ENCODE measurements at regions not wholly inside any gene's neighbourhood (a gene's known extent, or its start where the extent isn't known, plus 50 kb on each side); places are given as distances from the start of the nearest gene placed in this dataset.
A peak's percentile ranks its signal among the peaks of the same experiment; 100 is the strongest.

DNA sequence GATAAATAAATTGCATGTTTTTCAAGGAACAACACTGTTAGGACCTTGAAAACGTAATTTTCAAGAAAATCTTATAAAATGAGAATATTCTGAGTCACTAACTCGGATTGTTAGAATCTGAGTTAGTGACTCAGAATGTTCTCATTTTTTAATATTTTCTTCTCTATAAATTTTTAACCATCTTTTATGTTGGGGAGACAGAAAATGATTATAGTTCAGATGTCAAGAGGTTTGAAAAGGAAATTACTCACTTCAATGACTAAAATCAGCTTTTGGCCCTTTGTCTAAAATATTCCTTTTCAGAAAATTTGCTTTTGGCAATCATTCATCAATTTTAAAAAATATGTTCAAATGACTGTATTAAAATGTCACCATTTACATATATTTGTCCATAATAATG is 264.2 kb upstream of the EDNRB start:
- ATAC-seq (no peak), DNase-seq (ENCODE audit: low spot score) (no peak)
- intact Hi-C loops (cut with DNase I): no loop called here

DNA sequence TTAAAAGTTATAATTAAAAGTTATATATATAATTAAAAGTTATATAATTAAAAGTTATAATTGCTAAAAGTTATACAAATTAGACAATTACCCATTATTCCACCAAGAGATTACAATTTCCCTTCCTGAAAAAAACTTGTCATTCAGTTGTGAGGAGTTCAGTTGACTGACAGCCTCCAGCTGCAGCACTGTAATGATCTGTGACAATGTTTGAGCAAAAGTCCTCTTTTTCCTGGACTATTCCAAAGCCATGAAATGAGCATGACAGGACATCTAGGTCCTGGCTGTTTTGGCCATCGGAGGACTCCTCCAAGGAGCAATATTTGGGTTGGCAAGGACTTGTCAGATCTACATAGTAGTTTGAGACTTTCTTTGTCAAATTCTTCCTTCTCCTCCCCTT is 258.7 kb upstream of the EDNRB start:
- intact Hi-C loops (cut with DNase I): no loop called here
- ATAC-seq: no peak

DNA sequence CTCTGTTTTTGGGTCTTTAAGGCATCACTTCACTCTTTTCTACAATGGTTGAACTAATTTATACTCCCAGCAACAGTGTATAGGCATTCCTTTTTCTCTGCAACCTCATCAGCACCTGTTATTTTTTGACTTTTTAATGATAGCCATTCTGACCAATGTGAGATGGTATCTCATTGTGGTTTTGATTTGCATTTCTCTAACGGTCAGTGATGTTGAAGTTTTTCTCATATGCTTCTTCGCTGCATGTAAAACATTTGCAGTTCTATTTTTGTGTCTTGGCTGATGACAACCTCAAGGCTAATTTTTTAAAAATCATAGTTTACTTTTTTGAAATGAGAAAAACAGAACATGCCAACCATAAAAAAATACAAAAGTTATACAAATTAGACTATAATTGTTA is 258.2 kb upstream of the EDNRB start:
- intact Hi-C loops (cut with DNase I): no loop called here
- DNase-seq (ENCODE audit: low spot score) (no peak), ATAC-seq (no peak)

More for the DNA sequence above, 258.7 kb upstream of the EDNRB start:
- DNase-seq (ENCODE audit: low spot score): no peak

DNA sequence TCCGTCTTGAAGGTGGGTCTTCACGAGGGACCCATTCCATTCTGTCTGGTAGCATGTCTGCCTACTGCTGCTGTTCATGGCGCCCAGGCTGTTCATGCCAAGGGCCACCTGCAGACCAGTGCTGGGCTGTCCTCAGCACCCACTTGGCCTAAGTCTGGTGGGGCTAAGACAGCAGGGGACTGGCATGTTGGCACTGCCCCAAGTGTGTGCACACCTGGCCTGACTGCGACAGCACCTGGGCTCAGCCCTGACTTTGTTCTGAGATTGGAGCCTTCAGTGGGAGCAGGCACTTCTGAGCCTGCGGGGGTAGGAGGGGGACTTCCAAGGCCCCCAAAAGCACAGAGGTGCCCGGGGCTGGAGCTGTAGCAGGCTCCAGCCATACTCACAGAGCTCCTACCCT is 250.8 kb upstream of the EDNRB start:
- ATAC-seq (no peak), DNase-seq (ENCODE audit: low spot score) (no peak)
- intact Hi-C loops (cut with DNase I): no loop called here

DNA sequence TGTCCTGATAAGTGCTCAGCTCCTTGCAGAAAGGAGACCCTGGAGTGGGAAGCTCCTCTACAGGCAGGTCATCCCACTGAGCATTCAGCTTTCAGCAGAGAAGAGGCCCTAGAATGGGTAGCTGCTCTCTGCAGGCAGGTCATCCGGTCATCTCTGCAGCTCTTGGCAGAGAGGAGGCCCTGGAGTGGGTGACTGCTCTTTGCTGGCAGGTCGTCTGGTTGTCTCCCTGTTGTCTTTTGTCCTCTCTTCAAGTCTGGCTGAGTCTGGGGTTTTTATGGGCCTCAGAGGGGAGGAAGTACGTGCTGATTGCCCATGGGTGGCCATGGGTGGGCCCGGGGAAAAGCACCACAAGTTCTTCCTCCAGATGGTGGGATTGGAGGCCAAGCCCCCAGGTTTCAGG is 250.3 kb upstream of the EDNRB start:
- no peak for DNase-seq (ENCODE audit: low spot score)
- intact Hi-C loops (cut with DNase I): no loop called here
- no peak for ATAC-seq

DNA sequence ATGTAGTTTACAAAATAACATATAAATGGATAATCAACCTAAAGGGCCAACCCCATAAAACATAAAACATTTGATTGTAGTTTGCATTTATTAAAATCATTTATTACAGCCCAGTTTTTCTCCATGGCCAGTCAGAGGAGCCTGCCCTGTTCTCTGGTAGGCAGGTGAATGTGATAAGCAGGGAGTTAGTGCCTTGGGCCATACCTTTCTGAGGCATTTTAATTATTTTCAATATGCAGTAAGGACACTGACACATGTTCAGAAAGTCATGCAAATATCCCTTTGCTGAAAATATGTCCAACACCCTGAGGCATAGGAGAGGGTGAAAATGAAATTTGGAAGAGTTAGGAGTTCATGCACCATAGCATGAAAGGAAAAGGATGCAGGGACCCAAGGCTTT is 242.6 kb upstream of the EDNRB start:
- intact Hi-C loops (cut with DNase I): no loop called here

DNA sequence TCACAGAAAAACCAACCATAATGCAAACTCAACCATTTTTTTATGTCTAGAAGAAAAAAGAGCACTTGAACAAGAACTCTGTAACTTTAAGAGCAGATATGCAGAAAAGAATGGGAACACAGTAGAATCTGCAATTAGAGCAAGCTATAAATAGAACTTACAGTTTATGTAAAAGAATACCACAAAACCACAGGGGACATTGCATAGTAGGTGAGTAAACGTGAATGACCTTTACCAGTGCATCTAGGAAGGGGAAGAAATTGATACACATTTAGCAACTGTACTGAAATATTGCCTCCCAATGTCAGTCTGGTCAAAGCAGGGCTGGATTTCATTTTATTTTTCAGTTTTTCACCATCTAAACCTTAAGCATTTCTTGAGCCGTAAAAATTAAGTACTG is 242.2 kb upstream of the EDNRB start:
- intact Hi-C loops (cut with DNase I): no loop called here
- DNase-seq (ENCODE audit: low spot score) (no peak), ATAC-seq (no peak)

More for the DNA sequence above, 242.6 kb upstream of the EDNRB start:
- no peak for DNase-seq (ENCODE audit: low spot score)
- no peak for ATAC-seq

DNA sequence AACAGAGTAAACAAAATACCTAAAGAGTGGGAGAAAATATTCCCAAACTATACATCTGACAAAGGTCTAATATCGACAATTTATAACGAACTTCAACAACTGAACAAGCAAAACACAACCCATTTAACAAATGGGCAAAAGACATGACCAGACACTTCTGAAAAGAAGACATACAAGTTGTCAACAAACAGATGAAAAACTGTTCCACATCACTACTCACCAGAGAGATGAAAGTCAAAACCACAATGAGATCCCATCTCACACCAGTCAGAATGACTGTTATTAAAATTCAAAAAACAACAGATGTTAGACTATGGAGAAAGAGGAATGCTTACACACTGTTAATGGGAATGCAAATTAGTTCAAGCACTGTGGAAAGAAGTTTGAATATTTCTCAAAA is 233.8 kb upstream of the EDNRB start:
- intact Hi-C loops (cut with DNase I): no loop called here
- no peak for DNase-seq (ENCODE audit: low spot score)
- ATAC-seq: no peak

DNA sequence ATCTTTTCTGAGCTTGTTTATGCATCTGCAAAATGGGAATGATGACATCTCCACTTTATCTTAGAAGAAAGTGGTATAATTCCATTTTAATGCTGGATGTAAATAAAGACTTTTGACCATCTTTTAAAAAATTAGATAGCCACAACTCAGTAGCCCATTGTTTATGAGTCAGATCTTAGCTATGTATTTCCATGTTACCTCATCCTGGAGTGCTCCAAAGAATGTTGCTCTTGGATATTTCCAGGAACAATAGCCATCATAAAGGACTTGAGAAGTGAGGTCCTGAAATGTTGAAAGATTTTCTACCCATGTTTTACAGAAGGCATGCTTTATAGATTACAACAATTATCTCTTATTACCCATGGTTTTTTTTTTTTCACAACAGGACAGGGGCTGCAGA is 229.3 kb upstream of the EDNRB start:
- DNase-seq (ENCODE audit: low spot score): no peak
- no peak for ATAC-seq
- intact Hi-C loops (cut with DNase I): no loop called here

DNA sequence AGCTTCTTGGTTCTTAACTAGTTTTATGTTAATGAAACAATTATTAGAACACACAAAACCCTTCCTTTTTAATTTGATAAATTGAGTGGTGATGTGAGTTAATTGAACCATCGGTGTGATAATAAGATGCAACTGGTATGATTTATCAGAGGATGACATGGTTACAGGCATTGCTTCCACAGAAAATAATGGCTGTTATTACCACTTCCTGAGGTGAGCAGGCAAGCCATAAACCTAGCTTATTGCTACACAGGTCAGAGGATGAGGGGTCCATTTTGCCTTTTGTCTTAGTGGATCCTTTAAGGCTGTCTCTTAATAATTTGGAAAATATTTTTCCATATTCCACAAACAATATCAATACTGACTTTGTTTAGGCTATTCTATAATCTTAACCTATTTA is 226.6 kb upstream of the EDNRB start:
- no peak for DNase-seq (ENCODE audit: low spot score)
- ATAC-seq: no peak
- intact Hi-C loops (cut with DNase I): no loop called here

DNA sequence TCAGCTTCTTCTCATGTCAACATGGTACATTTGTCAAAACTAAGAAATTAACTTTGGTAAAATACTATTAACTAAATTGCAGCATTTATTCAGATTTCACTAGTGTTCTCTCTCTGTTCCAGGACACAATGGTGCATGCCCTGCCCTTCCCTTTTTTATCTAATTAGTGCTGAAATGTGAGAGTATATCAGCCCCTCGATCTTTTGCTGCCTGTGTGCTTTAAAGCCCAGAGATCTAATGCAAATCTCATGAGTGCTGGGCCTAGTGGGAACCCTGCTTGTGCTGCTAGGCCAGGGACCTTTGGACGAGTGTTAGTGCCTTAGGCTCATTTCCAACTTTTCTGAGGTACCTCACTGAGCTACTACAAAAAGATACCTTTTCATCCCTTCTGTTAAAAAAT is 221.1 kb upstream of the EDNRB start:
- intact Hi-C loops (cut with DNase I): no loop called here
- no peak for DNase-seq (ENCODE audit: low spot score)
- ATAC-seq: no peak

DNA sequence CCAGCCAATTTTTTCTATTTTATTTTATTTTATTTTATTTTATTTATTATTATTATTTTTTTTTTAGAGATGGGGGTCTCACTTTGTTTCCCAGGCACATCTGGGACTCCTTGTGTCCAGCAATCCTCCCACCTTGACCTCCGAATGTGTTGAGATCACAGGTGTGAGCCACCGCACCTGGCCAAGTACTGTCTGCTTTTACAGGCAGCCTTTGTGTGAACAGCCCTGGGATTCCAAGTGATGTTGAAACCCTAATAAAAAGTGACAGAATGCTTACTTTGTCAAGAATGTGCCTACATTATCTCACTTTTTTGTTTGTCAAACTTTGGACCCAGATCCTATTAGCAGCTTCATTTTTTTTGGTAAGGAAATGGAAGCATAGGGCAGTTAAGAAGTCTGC is 220.1 kb upstream of the EDNRB start:
- intact Hi-C loops (cut with DNase I): no loop called here
- ATAC-seq (no peak), DNase-seq (ENCODE audit: low spot score) (no peak)

DNA sequence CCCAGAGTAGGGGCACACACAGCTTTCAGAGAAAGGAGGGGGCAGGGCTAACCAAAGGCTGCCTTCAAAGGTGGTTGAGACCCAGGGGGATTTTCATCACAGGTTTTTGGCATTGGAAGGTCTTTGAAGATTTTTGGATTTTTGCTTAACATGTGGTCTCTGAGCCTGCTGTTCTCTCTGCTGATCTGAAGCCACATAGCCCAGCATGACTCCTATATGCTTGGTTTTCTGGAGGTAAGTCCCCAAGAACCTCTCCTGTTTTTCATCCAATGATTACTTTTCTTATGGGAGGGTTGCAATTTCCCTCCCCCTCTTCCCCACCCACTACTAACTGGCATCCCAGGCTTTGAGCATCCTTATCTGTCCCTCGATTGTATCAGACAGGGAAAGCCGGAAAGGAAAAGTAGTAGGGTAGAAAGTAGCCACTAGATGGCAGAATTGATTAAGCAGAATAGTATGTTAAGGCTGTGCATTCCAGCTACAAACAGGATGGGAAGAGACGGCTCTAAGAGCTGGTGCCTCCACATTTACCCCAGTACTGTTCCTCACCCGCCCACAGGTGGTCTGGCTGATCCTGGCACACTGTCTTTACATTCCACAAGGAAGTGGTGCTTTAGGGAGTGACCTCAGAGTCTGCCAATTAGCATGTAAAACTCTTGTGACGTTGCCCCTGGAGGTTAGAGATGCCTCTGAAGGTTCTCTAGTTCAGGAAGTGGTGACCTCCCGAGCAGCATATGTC is 218.9 kb upstream of the EDNRB start:
- ATAC-seq: peak; percentile 85
- DNase-seq (ENCODE audit: low spot score): no peak
- intact Hi-C loops (cut with DNase I): loop anchor here (2.0 kb wide), 1 partner anchor 841 kb away; no protein-coding TSS in a partner anchor

DNA sequence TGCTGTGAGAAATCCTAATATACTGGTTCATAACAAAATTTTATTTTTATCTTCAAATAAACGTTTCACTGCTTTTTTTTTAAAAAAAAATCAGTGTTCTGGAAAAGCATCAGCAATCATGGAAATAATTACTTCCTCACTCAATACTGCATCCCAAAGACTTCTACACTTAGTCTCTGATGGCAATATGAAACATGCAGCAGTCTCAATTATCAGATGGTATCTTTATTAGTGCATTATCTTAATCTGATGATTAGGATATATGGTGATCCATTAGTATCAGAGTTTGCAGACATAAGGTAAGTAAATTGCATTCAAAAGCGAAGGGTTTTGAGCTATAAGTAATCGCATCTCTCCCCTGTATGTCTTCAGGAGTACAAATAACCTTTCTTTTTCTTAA is 218.3 kb upstream of the EDNRB start:
- intact Hi-C loops (cut with DNase I): loop anchor here (2.0 kb wide), 1 partner anchor 842 kb away; no protein-coding TSS in a partner anchor
- ATAC-seq (no peak), DNase-seq (ENCODE audit: low spot score) (no peak)

DNA sequence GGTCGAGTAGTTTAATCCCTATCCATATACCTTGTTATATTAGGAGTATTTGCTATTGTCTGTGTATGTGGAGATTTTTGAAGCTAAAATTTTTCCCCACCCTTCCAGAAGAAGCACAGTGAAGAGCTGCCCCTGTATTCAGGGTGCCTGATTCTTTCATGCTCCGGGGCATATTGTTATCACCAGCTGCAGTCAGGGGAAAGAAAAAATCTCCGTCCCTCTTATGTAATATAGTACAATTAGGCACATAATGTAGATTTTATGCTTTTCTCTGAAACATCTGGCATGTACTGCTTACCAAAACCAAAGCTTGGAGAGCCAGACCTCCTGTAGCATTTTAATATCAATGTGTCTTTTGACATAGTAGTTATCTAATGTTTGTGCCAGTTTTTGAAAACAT is 214.9 kb upstream of the EDNRB start:
- ATAC-seq: no peak
- intact Hi-C loops (cut with DNase I): no loop called here

DNA sequence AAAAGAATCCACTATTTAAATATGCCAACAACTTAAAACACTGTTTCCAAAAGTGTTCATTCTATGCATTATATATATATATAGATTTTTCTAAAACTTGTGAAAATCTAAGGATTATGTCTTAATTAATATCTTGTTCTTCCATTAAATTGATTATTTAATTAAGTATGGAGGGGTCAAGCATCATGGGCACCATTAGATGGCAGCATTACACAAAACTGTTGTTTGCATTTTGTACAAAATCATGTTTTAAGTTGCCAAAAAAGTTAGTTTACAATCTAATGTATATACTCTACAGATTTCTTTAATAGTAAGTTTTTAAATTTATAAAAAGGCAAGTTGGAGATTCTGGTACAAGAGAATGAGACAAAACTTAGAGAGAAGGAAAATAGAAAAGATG is 213.2 kb upstream of the EDNRB start:
- no peak for DNase-seq (ENCODE audit: low spot score)
- intact Hi-C loops (cut with DNase I): no loop called here
- ATAC-seq: no peak

More for the DNA sequence above, 214.9 kb upstream of the EDNRB start:
- no peak for DNase-seq (ENCODE audit: low spot score)

DNA sequence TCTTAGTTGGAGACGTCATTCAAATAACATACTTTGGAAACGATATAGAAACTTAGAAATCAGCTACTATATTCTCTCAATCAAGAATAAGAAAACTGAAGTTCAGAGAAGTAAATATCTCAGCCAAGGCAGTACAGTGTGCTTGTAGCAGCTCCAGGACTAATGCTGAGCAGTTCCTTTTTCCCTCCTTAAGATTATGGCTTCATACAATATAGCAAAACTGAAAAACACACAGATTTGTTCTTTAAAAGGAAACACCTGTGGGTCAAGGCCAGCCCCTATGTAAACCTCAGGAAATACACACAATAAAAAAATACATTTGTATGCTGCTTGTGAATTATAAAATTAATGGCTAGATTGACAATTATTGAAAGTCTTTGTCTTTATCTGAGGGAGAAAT is 212.7 kb upstream of the EDNRB start:
- DNase-seq (ENCODE audit: low spot score): no peak
- intact Hi-C loops (cut with DNase I): no loop called here
- no peak for ATAC-seq

DNA sequence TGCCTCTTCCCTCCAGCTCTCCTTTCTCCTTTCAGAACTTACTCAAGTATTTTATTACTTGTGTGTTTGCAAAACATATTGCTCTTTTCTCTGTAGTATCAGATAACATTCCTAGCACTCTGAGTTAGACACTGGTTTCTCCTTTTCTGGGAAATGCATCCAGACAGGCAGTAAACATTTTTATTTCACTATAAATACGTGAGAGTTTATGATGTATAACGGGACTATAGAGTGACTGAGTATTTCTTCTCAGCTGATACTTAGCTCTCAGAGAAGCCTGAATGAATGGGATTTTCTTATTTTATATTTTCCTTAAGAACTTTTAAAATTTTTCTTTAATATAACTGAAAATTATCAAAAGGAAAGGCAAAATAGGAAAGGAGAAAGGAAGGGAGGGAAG is 211.2 kb upstream of the EDNRB start:
- DNase-seq (ENCODE audit: low spot score) (no peak), ATAC-seq (no peak)
- intact Hi-C loops (cut with DNase I): loop anchor here (10.0 kb wide), 1 partner anchor 355 kb away; no protein-coding TSS in a partner anchor

DNA sequence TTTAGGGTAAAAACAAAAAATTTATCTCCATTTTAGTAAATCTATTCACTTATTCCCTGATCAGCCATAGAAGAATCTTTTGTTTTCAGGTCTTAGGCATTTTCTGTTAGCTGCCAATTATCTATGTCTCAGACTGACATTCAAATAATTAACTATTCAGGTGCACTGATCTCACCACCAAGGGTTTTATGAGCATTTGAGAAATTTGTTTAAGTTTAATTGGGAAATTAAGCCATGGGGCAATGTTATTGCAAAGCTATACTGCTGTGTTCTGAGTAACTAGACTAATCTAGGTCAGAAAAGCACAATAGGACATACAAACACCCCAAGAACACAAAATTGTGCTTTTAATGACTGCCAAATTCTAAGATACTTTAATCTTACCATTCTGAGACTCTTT is 210.7 kb upstream of the EDNRB start:
- ATAC-seq: no peak
- DNase-seq (ENCODE audit: low spot score): no peak
- intact Hi-C loops (cut with DNase I): loop anchor here (10.0 kb wide), 1 partner anchor 355 kb away; no protein-coding TSS in a partner anchor

DNA sequence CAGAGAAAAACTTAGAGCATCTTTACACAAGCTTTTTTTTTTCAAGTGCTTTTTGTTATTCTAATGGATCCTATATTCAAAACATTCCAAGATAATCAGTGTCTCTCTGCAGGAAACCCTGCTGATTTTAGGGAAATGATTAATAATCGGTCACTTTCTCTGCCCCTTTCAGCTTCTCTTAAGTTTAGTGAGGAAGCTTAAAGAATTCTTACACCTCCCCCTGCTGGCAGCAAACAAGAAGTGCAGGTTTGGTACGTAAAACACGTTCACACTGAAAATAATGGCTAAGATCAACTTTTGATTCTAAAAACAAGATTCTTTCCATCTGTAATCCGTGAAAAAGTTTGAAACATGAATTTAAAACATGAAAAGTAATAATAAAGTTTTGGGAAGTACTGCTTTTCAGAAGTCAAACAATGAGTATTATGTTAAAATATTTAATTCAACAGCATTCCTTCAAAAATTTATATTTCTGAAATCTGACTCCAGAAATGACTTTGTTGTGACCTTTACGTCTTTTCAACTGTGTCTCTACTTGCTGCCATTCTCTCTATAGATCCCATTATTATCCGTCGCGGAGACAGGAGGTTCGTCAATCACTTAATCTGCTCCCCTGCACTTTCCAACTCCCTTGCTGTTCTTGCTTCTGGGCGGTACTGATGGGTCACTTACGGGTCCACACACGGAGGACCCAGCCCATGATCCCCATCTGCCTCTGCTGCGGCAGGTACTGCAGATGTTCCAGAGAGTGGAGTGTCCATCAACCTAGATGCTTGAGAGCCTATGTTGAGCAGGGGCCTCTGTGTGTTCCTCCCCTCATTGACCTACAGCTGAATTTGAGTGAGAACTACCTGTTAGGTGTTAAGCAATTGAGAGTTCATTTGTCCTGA is 203.1 kb upstream of the EDNRB start:
- ATAC-seq: peak; percentile 71
- DNase-seq (ENCODE audit: low spot score): peak; percentile 64
- intact Hi-C loops (cut with DNase I): loop anchor here (10.0 kb wide), 1 partner anchor 347 kb away; no protein-coding TSS in a partner anchor
